HL-60 (cell line): ENCODE measurements at regions not wholly inside any gene's neighbourhood (a gene's known extent, or its start where the extent isn't known, plus 50 kb on each side); places are given as distances from the start of the nearest gene placed in this dataset.

Source experiments
- CTCF ChIP-seq: IDR thresholded peaks from one replicate; pipeline ENCODE4 v1.5.1; 2011; ENCODE audit warnings: low read length, control low read depth, inconsistent platforms; ENCODE audit not compliant: insufficient read depth
- POLR2AphosphoS5 ChIP-seq: IDR thresholded peaks from 2 replicates; pipeline ENCODE4 v1.6.1; 2012; ENCODE audit warnings: low read depth
- REST ChIP-seq: IDR thresholded peaks from 2 replicates; pipeline ENCODE4 v1.6.1; 2012; ENCODE audit warnings: low read depth; ENCODE audit not compliant: insufficient replicate concordance

GRCh38 chr2:37780387-37780676 is 108.9 kb upstream of the CDC42EP3 start:
- TF ChIP-seq CTCF (no peak), REST (no peak), POLR2AphosphoS5 (no peak)
